ENCODE measurements at regions not wholly inside any gene's neighbourhood (a gene's known extent, or its start where the extent isn't known, plus 50 kb on each side); places are given as distances from the start of the nearest gene placed in this dataset.

GRCh38 chr11:86737230-86737629 lies 63.1 kb upstream of the PRSS23 start:
- DNase-seq (ENCODE audit: low read depth, low spot score) (no peak), FAIRE-seq (no peak)
- H3K4me2 ChIP-seq (ENCODE audit: control insufficient read depth, extremely low read depth, insufficient read depth, low read depth, low read length): no peak overlapping the region
- H3K79me2 ChIP-seq (ENCODE audit: control insufficient read depth, insufficient read depth, low read length): no peaks in the 10 kb centered on the region
- no peak overlapping the region for H2AFZ ChIP-seq (ENCODE audit: control insufficient read depth, low read length)
- H3K36me3 ChIP-seq (ENCODE audit: control insufficient read depth in 2 of 2, extremely low read depth in 1 of 2, insufficient read depth in 2 of 2, low read length in 2 of 2): no peaks in the 10 kb centered on the region
- H3K9me3 ChIP-seq (ENCODE audit: control insufficient read depth, low read depth, low read length): no peaks in the 10 kb centered on the region
- no peaks in the 10 kb centered on the region for H4K20me1 ChIP-seq (ENCODE audit: control insufficient read depth, extremely low read depth, insufficient read depth, low read length)
- H3K27me3 ChIP-seq (ENCODE audit: control insufficient read depth, extremely low read depth, insufficient read depth, low read length): no peaks in the 10 kb centered on the region
- H3K4me3 ChIP-seq (ENCODE audit: control insufficient read depth in 2 of 3, extremely low read depth in 1 of 3, insufficient read depth in 2 of 3, low read depth in 1 of 3, low read length in 3 of 3): no peak overlapping the region
- H3K4me1 ChIP-seq (ENCODE audit: control insufficient read depth, extremely low read depth, insufficient read depth, low read length): peaks cover 44% of the 10 kb centered on the region
- dilution Hi-C loops (cut with MboI; ENCODE audit: extremely low pct_ligation_motif_present, low sequenced_read_pairs): no loop called here
- TF ChIP-seq, protein P1, sequence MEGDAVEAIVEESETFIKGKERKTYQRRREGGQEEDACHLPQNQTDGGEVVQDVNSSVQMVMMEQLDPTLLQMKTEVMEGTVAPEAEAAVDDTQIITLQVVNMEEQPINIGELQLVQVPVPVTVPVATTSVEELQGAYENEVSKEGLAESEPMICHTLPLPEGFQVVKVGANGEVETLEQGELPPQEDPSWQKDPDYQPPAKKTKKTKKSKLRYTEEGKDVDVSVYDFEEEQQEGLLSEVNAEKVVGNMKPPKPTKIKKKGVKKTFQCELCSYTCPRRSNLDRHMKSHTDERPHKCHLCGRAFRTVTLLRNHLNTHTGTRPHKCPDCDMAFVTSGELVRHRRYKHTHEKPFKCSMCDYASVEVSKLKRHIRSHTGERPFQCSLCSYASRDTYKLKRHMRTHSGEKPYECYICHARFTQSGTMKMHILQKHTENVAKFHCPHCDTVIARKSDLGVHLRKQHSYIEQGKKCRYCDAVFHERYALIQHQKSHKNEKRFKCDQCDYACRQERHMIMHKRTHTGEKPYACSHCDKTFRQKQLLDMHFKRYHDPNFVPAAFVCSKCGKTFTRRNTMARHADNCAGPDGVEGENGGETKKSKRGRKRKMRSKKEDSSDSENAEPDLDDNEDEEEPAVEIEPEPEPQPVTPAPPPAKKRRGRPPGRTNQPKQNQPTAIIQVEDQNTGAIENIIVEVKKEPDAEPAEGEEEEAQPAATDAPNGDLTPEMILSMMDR (optimal IDR thresholded peaks at IDR 0.05 in 1 of 3, IDR thresholded peaks at IDR 0.05 in 1 of 3, conservative IDR thresholded peaks at IDR 0.05 in 1 of 3; ENCODE audit: extremely low read depth in 1 of 3, insufficient read depth in 2 of 3, low read length in 3 of 3): no peak
- no peak for TF ChIP-seq EZH2 (IDR thresholded peaks at IDR 0.05; ENCODE audit: low read length)
- no peak overlapping the region for H3K9ac ChIP-seq (ENCODE audit: control insufficient read depth, extremely low read depth, insufficient read depth, low read length)
- H3K9me1 ChIP-seq (ENCODE audit: control insufficient read depth, extremely low read depth, insufficient read depth, low read length): no peaks in the 10 kb centered on the region
- no peak overlapping the region for H3K27ac ChIP-seq (ENCODE audit: control insufficient read depth, insufficient read depth, low read length)

- no peak overlapping the region for H3K9ac ChIP-seq (ENCODE audit: control insufficient read depth, extremely low read depth, insufficient read depth, low read length)
- H3K4me1 ChIP-seq (ENCODE audit: control insufficient read depth, extremely low read depth, insufficient read depth, low read length): peaks cover 37% of the 10 kb centered on the region
- no peaks in the 10 kb centered on the region for H4K20me1 ChIP-seq (ENCODE audit: control insufficient read depth, extremely low read depth, insufficient read depth, low read length)
- DNase-seq (ENCODE audit: low read depth, low spot score) (no peak), FAIRE-seq (no peak)
- no peaks in the 10 kb centered on the region for H3K9me1 ChIP-seq (ENCODE audit: control insufficient read depth, extremely low read depth, insufficient read depth, low read length)
- no peak overlapping the region for H3K27ac ChIP-seq (ENCODE audit: control insufficient read depth, insufficient read depth, low read length)
- no peaks in the 10 kb centered on the region for H3K79me2 ChIP-seq (ENCODE audit: control insufficient read depth, insufficient read depth, low read length)
- no peaks in the 10 kb centered on the region for H3K9me3 ChIP-seq (ENCODE audit: control insufficient read depth, low read depth, low read length)
- H3K27me3 ChIP-seq (ENCODE audit: control insufficient read depth, extremely low read depth, insufficient read depth, low read length): no peaks in the 10 kb centered on the region
- H3K36me3 ChIP-seq (ENCODE audit: control insufficient read depth in 2 of 2, extremely low read depth in 1 of 2, insufficient read depth in 2 of 2, low read length in 2 of 2): no peaks in the 10 kb centered on the region
- dilution Hi-C loops (cut with MboI; ENCODE audit: extremely low pct_ligation_motif_present, low sequenced_read_pairs): no loop called here
- H2AFZ ChIP-seq (ENCODE audit: control insufficient read depth, low read length): no peak overlapping the region
- TF ChIP-seq EZH2 (IDR thresholded peaks at IDR 0.05; ENCODE audit: low read length): no peak
- TF ChIP-seq, protein P1 (optimal IDR thresholded peaks at IDR 0.05 in 1 of 3, IDR thresholded peaks at IDR 0.05 in 1 of 3, conservative IDR thresholded peaks at IDR 0.05 in 1 of 3; ENCODE audit: extremely low read depth in 1 of 3, insufficient read depth in 2 of 3, low read length in 3 of 3): no peak
- no peak overlapping the region for H3K4me3 ChIP-seq (ENCODE audit: control insufficient read depth in 2 of 3, extremely low read depth in 1 of 3, insufficient read depth in 2 of 3, low read depth in 1 of 3, low read length in 3 of 3)
- no peak overlapping the region for H3K4me2 ChIP-seq (ENCODE audit: control insufficient read depth, extremely low read depth, insufficient read depth, low read depth, low read length)
These were observed 63.8 kb upstream of the PRSS23 start for GRCh38 chr11:86736291-86737143.
